ENCODE measurements at regions not wholly inside any gene's neighbourhood (a gene's known extent, or its start where the extent isn't known, plus 50 kb on each side); places are given as distances from the start of the nearest gene placed in this dataset.
A peak's percentile ranks its signal among the peaks of the same experiment; 100 is the strongest.
"Not testable (repeated sequence)": the region's sequence is repeated elsewhere in the genome, so short reads cannot be mapped to it uniquely, and the experiment has no call there.

GRCh38 chr16:56011808-56012481 is 136.8 kb upstream of the CES5A start:
- DNase-seq = no peak

- no peak for DNase-seq
Measured at GRCh38 chr16:56005958-56006357, 130.8 kb upstream of the CES5A start.

- no peak for DNase-seq
Measured at GRCh38 chr16:55999683-56000082, 124.5 kb upstream of the CES5A start.

GRCh38 chr16:55993088-55993487 is 117.9 kb upstream of the CES5A start:
- no peak for DNase-seq

- no peak for DNase-seq
Measured at GRCh38 chr16:55992551-55992950, 117.4 kb upstream of the CES5A start.

- DNase-seq = no peak
Measured at GRCh38 chr16:55991843-55992242, 116.7 kb upstream of the CES5A start.

GRCh38 chr16:55989569-55989907 is 114.4 kb upstream of the CES5A start:
- DNase-seq = no peak

- DNase-seq = not testable (repeated sequence)
Measured at GRCh38 chr16:55988850-55989568, 113.8 kb upstream of the CES5A start.

GRCh38 chr16:55988013-55988412 is 112.8 kb upstream of the CES5A start:
- no peak for DNase-seq

- DNase-seq = no peak
Measured at GRCh38 chr16:55982597-55982996, 107.4 kb upstream of the CES5A start.

- no peak for DNase-seq
Measured at GRCh38 chr16:55981557-55981956, 106.4 kb upstream of the CES5A start.

- DNase-seq = no peak
Measured at GRCh38 chr16:55976815-55977214, 101.6 kb upstream of the CES5A start.

- DNase-seq = no peak
Measured at GRCh38 chr16:55971447-55971846, 96.3 kb upstream of the CES5A start.

GRCh38 chr16:55968221-55968620 is 93.0 kb upstream of the CES5A start:
- DNase-seq = no peak

GRCh38 chr16:55964923-55965475 is 89.8 kb upstream of the CES5A start:
- DNase-seq = no peak

- no peak for DNase-seq
Measured at GRCh38 chr16:55955845-55956244, 80.7 kb upstream of the CES5A start.

GRCh38 chr16:55955424-55955823 is 80.3 kb upstream of the CES5A start:
- DNase-seq = no peak

GRCh38 chr16:55954906-55955305 is 79.7 kb upstream of the CES5A start:
- no peak for DNase-seq

GRCh38 chr16:55949518-55949917 is 74.3 kb upstream of the CES5A start:
- DNase-seq = no peak

- DNase-seq = no peak
Measured at GRCh38 chr16:55948230-55948629, 73.1 kb upstream of the CES5A start.

- no peak for DNase-seq
Measured at GRCh38 chr16:55947366-55947765, 72.2 kb upstream of the CES5A start.

- DNase-seq = peak; percentile 54
Measured at GRCh38 chr16:55944377-55944802, 69.2 kb upstream of the CES5A start.

- no peak for DNase-seq
Measured at GRCh38 chr16:55943267-55943666, 68.1 kb upstream of the CES5A start.

GRCh38 chr16:55942821-55943220 is 67.6 kb upstream of the CES5A start:
- no peak for DNase-seq

GRCh38 chr16:55941552-55941951 is 66.4 kb upstream of the CES5A start:
- no peak for DNase-seq
